KBM-7 (cell line): ENCODE measurements at regions not wholly inside any gene's neighbourhood (a gene's known extent, or its start where the extent isn't known, plus 50 kb on each side); places are given as distances from the start of the nearest gene placed in this dataset.

Experiments
- DNase-seq: peaks from one replicate; pipeline ENCODE4 v3.0.0-alpha.2; 2015
- in situ Hi-C: fragments of 300-500 bp; cut with MboI; formaldehyde crosslinking; loops from 2 replicates; pipeline ENCODE4 v1.14.3; 2020; ENCODE audit warnings: low sequenced_read_pairs, low pct_unique_long_range_greater_than_20kb, mixed read lengths

- in situ Hi-C loops = no loop called here
These were observed 1091.8 kb upstream of the NXPH2 start for GRCh38 chr2:139872032-139872431.

GRCh38 chr2:139867601-139868226 is 1087.5 kb upstream of the NXPH2 start:
- no peak for DNase-seq
- in situ Hi-C loops = no loop called here

More at GRCh38 chr2:139872032-139872431, 1091.8 kb upstream of the NXPH2 start:
- DNase-seq = no peak

GRCh38 chr2:139864821-139865302 is 1084.7 kb upstream of the NXPH2 start:
- peak; percentile 8 for DNase-seq
- in situ Hi-C loops = no loop called here

- in situ Hi-C loops = no loop called here
- no peak for DNase-seq
These were observed 1074.7 kb upstream of the NXPH2 start for GRCh38 chr2:139854769-139855483.

- no peak for DNase-seq
- in situ Hi-C loops = no loop called here
These were observed 1070.2 kb upstream of the NXPH2 start for GRCh38 chr2:139850254-139850890.

- in situ Hi-C loops = no loop called here
- DNase-seq = no peak
These were observed 1056.6 kb upstream of the NXPH2 start for GRCh38 chr2:139836769-139837168.

GRCh38 chr2:139835101-139835500 is 1054.9 kb upstream of the NXPH2 start:
- no peak for DNase-seq
- in situ Hi-C loops = no loop called here

GRCh38 chr2:139828011-139828410 is 1047.8 kb upstream of the NXPH2 start:
- in situ Hi-C loops = no loop called here

GRCh38 chr2:139825726-139826125 is 1045.5 kb upstream of the NXPH2 start:
- DNase-seq = no peak
- in situ Hi-C loops = no loop called here

More at GRCh38 chr2:139828011-139828410, 1047.8 kb upstream of the NXPH2 start:
- no peak for DNase-seq

- DNase-seq = no peak
- in situ Hi-C loops = no loop called here
These were observed 1039.1 kb upstream of the NXPH2 start for GRCh38 chr2:139819273-139819796.

- DNase-seq = no peak
- in situ Hi-C loops = no loop called here
These were observed 1034.3 kb upstream of the NXPH2 start for GRCh38 chr2:139814458-139814857.

GRCh38 chr2:139813340-139813739 is 1033.2 kb upstream of the NXPH2 start:
- DNase-seq = no peak
- in situ Hi-C loops = no loop called here

- DNase-seq = no peak
- in situ Hi-C loops = no loop called here
These were observed 1025.3 kb upstream of the NXPH2 start for GRCh38 chr2:139805441-139805840.

GRCh38 chr2:139798391-139798790 is 1018.2 kb upstream of the NXPH2 start:
- DNase-seq = no peak
- in situ Hi-C loops = no loop called here

GRCh38 chr2:139790807-139791752 is 1010.9 kb upstream of the NXPH2 start:
- in situ Hi-C loops = no loop called here
- peak; percentile 52 for DNase-seq

GRCh38 chr2:139790136-139790535 is 1009.9 kb upstream of the NXPH2 start:
- no peak for DNase-seq
- in situ Hi-C loops = no loop called here

- DNase-seq = no peak
- in situ Hi-C loops = no loop called here
These were observed 998.5 kb upstream of the NXPH2 start for GRCh38 chr2:139778732-139779131.

- no peak for DNase-seq
- in situ Hi-C loops = no loop called here
These were observed 993.6 kb upstream of the NXPH2 start for GRCh38 chr2:139773720-139774277.

GRCh38 chr2:139769633-139770032 is 989.4 kb upstream of the NXPH2 start:
- DNase-seq = no peak
- in situ Hi-C loops = no loop called here
